T-helper 1 cell (primary cell): ENCODE measurements at regions not wholly inside any gene's neighbourhood (a gene's known extent, or its start where the extent isn't known, plus 50 kb on each side); places are given as distances from the start of the nearest gene placed in this dataset.

Experiments used
- DNase-seq, 5 donors: peaks; one replicate each; pipeline ENCODE4 v3.0.0-alpha.2; 2012 to 2020

- DNase-seq, result no peak
Observed at GRCh38 chr4:4808086-4808485, 51.4 kb upstream of the MSX1 start.

- no peak for DNase-seq
Observed at GRCh38 chr4:4805887-4806286, 53.6 kb upstream of the MSX1 start.

GRCh38 chr4:4803912-4804296, 55.6 kb upstream of the MSX1 start:
- no peak for DNase-seq

- no peak for DNase-seq
Observed at GRCh38 chr4:4803216-4803911, 56.1 kb upstream of the MSX1 start.

DNA sequence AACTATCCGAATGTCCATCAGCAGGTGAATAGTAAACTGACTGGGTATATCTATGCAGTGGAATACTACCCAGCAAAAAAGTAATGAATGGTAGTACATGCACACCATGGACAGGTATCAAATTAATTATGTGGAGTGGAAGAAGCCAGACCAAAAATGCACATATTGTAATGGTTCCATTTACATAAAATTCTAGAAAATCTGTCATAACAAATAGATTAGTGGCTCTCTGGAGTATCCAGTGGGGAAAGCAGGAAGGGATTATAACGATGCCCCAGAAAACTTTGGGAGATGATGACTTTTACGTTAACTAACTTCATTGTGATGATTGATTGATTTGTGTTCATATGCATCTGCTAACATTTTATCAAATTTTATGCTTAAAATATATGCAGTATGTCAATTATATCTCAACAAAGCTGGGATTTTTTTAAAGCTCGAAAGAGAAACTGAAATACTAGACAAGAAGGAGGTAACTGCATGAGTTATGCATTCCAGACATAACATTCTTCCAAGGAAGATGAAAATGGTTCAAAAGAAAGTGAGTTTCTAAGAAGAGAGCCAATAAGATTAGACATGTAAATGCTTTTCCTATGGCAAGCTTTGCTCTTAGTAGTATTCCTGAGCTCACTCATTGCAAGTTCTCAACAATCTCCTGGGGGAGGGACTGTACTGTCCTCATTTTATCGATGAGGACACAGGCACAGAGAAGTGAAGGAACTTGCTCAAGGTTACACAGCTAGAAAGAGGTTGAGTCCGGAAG, 58.6 kb upstream of the MSX1 start:
- DNase-seq, result no peak

DNA sequence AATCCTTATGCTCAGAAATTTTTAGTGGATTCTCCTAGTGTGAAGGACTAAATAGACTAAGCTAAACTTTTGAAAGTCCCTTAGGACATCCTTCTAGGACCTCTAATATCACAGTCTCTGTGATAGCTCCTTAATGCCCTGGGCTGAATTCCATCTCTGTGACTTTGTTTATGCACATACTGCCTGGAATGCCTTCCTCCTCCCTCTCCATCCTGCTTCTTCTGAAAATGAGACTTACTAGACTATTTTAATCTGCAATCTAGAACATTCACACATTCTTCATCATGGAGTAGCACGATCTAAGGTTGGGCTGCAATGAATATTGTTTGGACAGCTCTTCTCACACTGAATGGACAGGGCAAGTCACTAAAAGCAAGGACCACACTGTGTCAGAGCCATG, 65.0 kb upstream of the MSX1 start:
- no peak for DNase-seq

DNA sequence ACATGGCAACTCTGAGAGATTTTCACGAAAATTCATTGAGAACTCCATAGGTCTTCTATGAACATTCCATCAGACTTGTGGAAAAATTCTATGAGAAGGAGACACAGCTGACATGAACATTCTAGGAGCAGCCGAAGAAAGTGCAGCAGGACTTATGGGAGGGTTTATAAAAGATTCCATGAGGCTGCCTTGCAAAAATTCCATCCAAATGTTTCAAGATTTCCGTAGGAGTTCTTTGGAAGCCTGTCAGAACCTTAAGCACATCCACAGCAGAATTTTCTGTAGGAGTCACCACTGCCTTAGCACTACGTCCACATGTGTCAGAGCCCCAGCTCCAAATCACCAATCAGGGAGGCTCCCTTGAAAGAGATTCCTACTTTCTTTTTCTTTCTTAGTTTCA, 67.0 kb upstream of the MSX1 start:
- no peak for DNase-seq

- DNase-seq, result no peak
Observed at GRCh38 chr4:4791299-4792111, 68.0 kb upstream of the MSX1 start.

DNA sequence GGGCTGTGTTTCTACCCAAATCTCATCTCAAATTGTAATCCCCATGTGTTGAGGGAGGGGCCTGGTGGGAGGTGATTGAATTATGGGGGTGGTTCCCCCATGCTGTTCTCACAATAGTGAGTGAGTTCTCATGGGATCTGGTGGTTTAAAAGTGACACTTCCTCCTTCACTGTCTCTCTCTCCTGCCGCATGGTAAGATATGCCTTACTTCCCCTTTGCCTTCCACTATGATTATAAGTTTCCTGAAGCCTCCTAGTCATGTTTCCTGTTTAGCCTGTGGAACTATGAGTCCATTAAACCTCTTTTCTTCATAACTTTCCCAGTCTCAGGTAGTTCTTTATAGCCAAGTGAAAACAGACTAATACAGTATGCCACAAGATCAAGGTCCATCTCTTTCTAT, 70.0 kb upstream of the MSX1 start:
- DNase-seq, result no peak

DNA sequence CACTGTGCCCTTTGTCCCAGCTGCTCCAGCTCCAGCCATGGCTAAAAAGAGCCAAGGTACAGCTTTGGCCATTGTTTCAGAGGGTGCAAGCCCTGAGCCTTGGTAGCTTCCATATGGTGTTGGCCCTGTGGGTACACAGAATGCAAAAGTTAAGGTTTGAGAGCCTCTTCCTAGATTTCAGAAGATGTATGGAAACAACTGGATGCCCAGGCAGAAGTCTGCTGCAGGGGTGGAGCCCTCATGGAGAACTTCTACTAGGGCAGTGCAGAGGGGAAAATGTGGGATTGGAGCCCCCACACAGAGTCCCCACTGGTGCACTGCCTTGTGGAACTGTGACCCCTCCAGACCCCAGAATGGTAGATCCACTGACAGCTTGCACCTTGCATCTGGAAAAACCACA, 70.9 kb upstream of the MSX1 start:
- DNase-seq, result no peak

DNA sequence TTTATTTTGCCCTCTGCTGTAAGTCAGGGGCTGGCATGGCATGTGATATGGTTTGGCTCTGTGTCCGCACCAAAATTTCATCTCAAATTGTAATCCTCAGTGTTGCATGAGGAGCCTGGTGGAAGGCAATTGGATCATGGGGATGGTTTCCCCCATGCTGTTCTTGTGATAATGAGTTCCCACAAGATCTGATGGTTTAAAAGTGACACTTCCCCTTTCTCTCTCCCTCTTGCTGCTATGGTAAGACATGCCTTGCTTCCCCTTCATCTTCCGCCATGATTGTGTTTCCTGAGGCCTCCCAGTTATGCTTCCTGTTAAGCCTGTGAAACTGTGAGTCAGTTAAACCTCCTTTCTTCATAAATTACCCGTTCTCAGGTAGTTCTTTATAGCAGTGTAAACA, 72.0 kb upstream of the MSX1 start:
- DNase-seq, result peak in 1 of 5 donors; percentile 6

- DNase-seq, result no peak
Observed at GRCh38 chr4:4784379-4784778, 75.1 kb upstream of the MSX1 start.

GRCh38 chr4:4783847-4784246, 75.6 kb upstream of the MSX1 start:
- DNase-seq, result no peak

DNA sequence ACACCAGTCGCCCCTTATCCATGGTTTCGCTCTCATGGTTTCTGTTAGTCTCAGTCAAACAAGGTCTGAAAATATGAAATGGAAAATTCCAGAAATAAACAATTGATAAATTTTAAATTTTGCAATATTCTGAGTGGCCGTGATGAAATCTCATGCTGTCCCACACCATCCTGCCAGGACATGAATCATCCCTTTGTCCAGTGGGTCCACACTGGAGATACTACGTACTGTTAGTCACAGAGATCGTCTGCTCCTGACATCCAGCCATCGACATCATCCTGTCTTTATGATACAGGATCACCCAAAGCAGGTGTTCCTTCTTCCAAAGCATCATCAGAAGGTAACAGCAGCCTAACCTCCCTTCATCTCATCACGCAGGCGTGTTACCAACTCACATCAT, 76.5 kb upstream of the MSX1 start:
- DNase-seq, result no peak

DNA sequence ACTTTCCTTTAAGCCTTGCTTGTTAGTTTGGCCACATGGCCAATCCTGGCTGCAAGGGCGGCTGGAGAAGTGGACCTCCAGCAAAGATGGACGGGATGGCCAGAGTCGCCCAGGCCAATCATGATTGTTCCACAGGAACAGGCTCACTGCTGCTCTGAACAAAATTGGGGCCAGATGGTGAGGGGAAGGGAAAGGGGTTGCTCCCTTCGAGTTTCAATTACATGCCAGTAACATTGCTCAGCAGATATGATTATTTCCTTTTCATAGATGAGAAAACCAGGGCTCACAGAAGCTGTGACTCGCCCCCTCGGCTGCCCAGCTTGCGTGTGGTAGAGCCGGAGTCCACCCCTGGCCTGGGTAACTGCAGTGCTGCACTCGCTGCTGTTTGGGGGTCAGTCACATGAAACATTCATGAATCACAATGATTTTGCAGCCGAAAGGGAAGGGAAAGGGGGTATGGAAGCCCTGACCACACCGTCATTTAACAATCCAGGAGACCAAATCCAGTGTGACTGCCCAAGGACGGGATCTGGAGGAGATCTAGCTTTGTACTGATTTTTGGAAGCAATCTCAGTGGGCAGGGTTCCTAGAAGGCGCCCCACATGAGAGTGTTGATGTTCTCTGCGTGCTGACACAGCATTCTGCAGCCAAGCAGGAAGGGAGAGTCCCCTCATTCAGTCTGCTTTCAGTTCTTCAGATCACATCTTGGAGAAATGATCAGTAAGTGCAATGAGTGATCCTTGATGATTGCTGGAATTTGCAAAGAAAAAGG, 77.3 kb upstream of the MSX1 start:
- no peak for DNase-seq

DNA sequence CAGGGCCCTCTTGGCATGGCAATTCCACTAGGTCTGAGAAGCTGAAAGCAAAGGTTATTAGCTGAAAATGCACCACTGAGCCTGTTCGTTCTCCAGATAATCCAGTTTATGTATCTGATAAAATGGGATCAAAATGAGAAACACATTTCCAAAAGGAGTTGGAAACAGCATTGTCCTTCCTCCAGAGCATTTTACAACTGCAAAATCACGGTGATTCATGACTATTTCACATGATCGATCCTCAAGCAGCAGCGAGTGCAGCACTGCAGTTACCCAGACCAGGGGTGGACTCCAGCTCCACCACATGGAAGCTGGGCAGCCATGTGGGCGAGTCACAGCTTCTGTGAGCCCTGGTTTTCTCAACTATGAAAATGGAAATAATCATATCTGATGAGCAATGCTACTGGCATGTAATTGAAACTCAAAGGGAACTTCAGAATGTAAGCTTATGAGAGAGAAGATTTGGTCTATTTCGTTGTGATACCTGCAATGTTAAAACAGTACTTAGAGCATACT, 78.7 kb upstream of the MSX1 start:
- no peak for DNase-seq

- no peak for DNase-seq
Observed at GRCh38 chr4:4779486-4779885, 80.0 kb upstream of the MSX1 start.

DNA sequence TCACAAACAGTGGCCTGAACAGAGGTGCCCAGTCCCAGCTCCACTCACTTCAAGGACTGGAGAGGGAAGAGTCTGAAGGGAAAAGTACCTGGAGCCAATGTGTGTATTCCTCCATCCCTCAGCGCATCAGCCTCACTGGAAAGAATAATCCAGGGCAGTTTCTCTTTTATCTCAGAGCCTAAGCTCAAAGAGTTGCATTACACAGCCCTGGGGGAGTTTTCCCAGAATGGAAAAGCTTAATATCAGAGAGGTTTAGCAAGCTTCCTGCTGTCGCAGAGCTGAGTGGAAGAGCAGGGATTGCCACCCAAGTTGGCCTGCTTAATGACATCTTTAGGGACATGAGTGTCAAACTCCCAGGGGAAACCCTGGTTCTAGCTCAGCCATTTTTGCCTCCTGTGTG, 80.4 kb upstream of the MSX1 start:
- DNase-seq, result no peak

- no peak for DNase-seq
Observed at GRCh38 chr4:4778554-4778953, 80.9 kb upstream of the MSX1 start.

- DNase-seq, result no peak
Observed at GRCh38 chr4:4776934-4777333, 82.5 kb upstream of the MSX1 start.

- no peak for DNase-seq
Observed at GRCh38 chr4:4776335-4776734, 83.1 kb upstream of the MSX1 start.

DNA sequence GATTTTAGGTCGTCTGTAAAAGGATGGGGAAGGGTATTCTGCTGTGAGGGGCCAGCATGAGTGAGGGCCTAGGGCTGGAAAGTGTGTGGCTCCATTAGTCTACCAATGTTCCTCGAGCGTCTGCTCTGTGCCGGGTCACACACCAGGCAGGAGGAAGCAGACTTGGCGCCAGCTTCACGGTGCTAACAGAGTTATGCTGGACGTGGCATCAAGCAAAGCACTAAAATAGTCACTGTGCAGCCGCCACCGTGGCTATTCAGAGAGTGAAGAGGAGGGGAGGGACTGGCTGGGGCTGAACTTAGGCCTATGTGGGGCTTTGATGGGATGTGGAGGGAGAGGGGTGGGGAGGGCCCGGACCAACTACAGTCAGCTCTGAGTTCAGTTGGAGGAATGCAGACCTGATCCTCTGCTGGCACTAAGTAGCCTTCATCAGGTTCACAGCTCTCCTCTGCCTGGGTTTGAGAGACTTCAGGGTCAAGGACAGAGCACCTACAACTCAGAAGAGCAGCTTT, 83.9 kb upstream of the MSX1 start:
- no peak for DNase-seq

DNA sequence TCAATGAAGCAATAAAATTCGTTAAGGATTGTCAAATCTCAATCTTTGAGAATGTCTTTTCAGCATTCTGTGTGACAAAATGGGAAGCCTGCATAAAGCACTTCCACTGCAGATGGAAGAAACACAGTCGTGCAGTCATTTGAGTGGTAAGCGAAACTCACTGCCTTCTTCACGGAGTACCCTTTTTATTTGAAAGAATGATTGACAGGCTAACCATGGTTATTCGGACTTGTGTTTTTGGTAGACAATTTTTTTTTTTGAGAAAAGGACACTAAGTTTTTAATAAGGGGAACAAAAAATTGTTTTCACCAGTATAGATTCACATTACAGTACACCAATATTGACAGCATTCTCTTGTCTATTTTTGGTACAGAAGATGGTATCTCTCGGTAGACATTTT, 86.9 kb upstream of the MSX1 start:
- no peak for DNase-seq
